GM12891 (cell line): ENCODE measurements at regions not wholly inside any gene's neighbourhood (a gene's known extent, or its start where the extent isn't known, plus 50 kb on each side); places are given as distances from the start of the nearest gene placed in this dataset.

ENCODE experiments used
- DNase-seq: peaks from one replicate; pipeline ENCODE4 v3.0.0; 2011; ENCODE audit warnings: low spot score; ENCODE audit not compliant: insufficient read length
- FAIRE-seq: peaks from 2 replicates; lab custom pipeline; 2011; peaks lifted over from hg19 to GRCh38; lab: Jason Lieb, UNC
- PAX5 ChIP-seq: IDR thresholded peaks from 2 replicates; pipeline ENCODE4 v1.6.1; 2011; ENCODE audit warnings: low read length, moderate library complexity, mild to moderate bottlenecking; ENCODE audit not compliant: insufficient read depth, severe bottlenecking
- POLR2A ChIP-seq: IDR thresholded peaks from 2 replicates; pipeline ENCODE4 v1.6.1; 2011; ENCODE audit warnings: low read depth, low read length, control low read depth
- POLR2AphosphoS5 ChIP-seq: IDR thresholded peaks from 2 replicates; pipeline ENCODE4 v1.6.1; 2011; ENCODE audit warnings: low read depth, low read length, control low read depth
- POU2F2 ChIP-seq: IDR thresholded peaks from 2 replicates; pipeline ENCODE4 v1.6.1; 2011; ENCODE audit warnings: low read depth, mild to moderate bottlenecking, control low read depth, low read length, moderate library complexity
- SPI1 ChIP-seq: IDR thresholded peaks from 2 replicates; pipeline ENCODE4 v1.6.1; 2011; ENCODE audit warnings: low read depth, low read length, control low read depth
- TAF1 ChIP-seq: IDR thresholded peaks from 2 replicates; pipeline ENCODE4 v1.6.1; 2011; ENCODE audit warnings: low read depth, low read length, control low read depth

- FAIRE-seq (no peak), DNase-seq (no peak)
- TF ChIP-seq PAX5: no peak
- TF ChIP-seq POLR2AphosphoS5: no peak
- no peak for TF ChIP-seq POU2F2
- TF ChIP-seq TAF1: no peak
- no peak for TF ChIP-seq SPI1
- no peak for TF ChIP-seq POLR2A
These were observed 287.7 kb downstream of the PSAT1 start for GRCh38 chr9:78584589-78584988.

DNA sequence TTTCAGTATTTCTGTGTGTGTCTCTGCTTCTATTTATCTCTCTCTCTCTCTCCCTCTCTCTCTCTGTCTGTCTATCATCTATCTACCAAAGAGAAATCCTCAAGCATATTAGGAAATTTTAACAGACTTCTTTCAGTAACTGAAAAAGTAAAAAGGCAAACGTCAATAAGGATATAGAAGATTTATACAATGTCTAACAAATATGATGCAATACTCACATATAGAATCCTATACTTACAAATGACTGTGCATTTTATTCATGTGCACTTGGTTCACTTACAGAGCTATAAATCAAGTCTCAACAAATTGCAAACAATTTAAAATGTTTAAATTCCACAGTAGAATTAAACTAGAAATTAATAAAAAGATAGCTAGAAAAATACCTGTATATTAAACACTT is 289.0 kb downstream of the PSAT1 start:
- no peak for TF ChIP-seq TAF1
- TF ChIP-seq SPI1: no peak
- TF ChIP-seq PAX5: no peak
- no peak for TF ChIP-seq POLR2A
- TF ChIP-seq POLR2AphosphoS5: no peak
- no peak for TF ChIP-seq POU2F2
- no peak for DNase-seq
- FAIRE-seq: no peak

GRCh38 chr9:78590068-78590467 is 293.1 kb downstream of the PSAT1 start:
- no peak for FAIRE-seq
- no peak for TF ChIP-seq POLR2AphosphoS5
- no peak for TF ChIP-seq TAF1
- TF ChIP-seq POLR2A: no peak
- no peak for TF ChIP-seq POU2F2
- no peak for TF ChIP-seq PAX5
- no peak for TF ChIP-seq SPI1
- DNase-seq: no peak

- FAIRE-seq: no peak
- DNase-seq: no peak
- TF ChIP-seq SPI1 (no peak), TAF1 (no peak), POU2F2 (no peak), POLR2A (no peak), PAX5 (no peak), POLR2AphosphoS5 (no peak)
These were observed 295.9 kb downstream of the PSAT1 start for GRCh38 chr9:78592811-78593210.

- no peak for FAIRE-seq
- DNase-seq: no peak
These were observed 298.4 kb downstream of the PSAT1 start for GRCh38 chr9:78595200-78595945.

DNA sequence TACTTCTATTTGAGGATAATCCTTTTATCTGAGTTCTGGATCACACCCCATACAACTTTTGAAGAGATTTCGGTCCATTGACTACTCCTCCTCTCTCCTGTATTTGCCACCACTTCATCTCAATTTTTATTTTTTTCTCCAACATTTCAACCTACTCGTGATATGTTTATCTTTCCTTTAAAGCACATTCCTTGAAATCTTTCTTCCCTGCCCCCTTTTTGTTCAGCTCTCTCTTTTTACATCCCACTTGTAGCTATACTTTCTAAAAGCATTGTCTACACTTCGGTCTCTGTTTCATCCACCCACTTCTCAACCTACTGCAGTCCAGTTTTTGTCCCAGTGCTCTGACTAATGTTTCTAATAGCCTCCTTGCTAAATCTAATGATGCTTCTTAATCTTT is 299.4 kb downstream of the PSAT1 start:
- FAIRE-seq (no peak), DNase-seq (no peak)
- TF ChIP-seq TAF1 (no peak), POU2F2 (no peak), POLR2A (no peak), PAX5 (no peak), POLR2AphosphoS5 (no peak), SPI1 (no peak)

More at GRCh38 chr9:78595200-78595945, 298.4 kb downstream of the PSAT1 start:
- TF ChIP-seq POLR2A: no peak
- no peak for TF ChIP-seq SPI1
- TF ChIP-seq POLR2AphosphoS5: no peak
- TF ChIP-seq TAF1: no peak
- no peak for TF ChIP-seq POU2F2
- TF ChIP-seq PAX5: no peak

GRCh38 chr9:78598120-78598519 is 301.2 kb downstream of the PSAT1 start:
- DNase-seq (no peak), FAIRE-seq (no peak)
- TF ChIP-seq POLR2A: no peak

DNA sequence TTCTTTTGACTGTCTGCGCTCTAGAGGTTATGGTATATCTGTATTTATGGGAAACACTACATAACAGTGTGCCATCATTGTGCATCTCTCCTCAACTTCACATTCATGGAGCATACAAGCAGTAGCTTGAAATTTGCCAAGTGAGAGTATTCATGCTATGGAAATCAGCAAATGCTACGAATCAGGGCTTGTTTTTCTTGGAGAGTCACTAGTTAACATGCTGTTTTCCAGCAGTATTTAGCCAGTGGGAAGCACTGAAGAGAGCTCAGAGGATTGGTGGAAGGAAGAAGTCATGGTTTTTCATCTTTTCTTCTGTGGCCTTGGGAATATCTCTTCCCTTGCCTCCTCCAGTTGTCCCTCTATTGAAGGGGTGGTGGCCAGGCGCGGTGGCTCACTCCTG is 303.0 kb downstream of the PSAT1 start:
- DNase-seq (no peak), FAIRE-seq (no peak)
- TF ChIP-seq PAX5 (no peak), SPI1 (no peak), POU2F2 (no peak), POLR2A (no peak), POLR2AphosphoS5 (no peak), TAF1 (no peak)

DNA sequence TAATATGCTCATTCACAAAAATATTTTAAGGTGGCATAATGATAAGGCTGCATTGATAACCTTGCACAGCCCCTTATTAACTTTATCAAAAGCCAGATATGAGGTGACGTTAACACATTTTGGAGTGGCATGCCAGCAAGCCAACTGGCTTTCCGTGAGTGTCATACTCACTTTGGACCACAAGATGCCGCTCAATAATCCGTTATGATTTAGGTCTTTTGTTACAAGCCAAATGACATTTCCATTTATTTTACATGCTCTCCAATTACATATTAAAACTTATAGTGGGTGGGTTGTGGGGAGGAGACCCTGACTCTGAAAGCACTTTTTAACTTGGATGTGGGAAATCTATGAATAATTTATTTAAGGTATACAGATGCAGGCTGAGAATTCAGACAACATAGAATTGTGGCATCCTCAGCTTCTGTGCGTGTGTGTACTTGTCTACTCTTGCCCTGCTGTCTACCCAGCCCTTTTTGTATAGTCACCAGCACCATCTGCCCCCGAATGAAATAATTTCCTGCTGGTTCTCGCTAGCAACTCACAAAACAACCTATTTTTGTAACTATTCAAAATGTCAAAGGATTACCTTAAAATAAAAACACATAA is 305.1 kb downstream of the PSAT1 start:
- TF ChIP-seq TAF1 (no peak), POLR2A (no peak)
- FAIRE-seq: peak; percentile 78
- no peak for DNase-seq
